Muscle layer of colon (tissue), 2 donors: ENCODE measurements at regions not wholly inside any gene's neighbourhood (a gene's known extent, or its start where the extent isn't known, plus 50 kb on each side); places are given as distances from the start of the nearest gene placed in this dataset.
"Not testable (repeated sequence)": the region's sequence is repeated elsewhere in the genome, so short reads cannot be mapped to it uniquely, and the experiment has no call there.

Experiments
- H3K27ac ChIP-seq: one replicate; pipeline ENCODE4 v1.7.0; 2013; ENCODE audit warnings: low read depth, mild to moderate bottlenecking, low read length, moderate library complexity
- H3K27me3 ChIP-seq, 2 donors: one replicate each; pipeline ENCODE4 v1.7.0; 2013; ENCODE audit warnings: low read length in 2 of 2, mild to moderate bottlenecking in 2 of 2; ENCODE audit not compliant: insufficient read depth in 2 of 2, control insufficient read depth in 1 of 2
- H3K36me3 ChIP-seq: one replicate; pipeline ENCODE4 v1.7.0; 2013; ENCODE audit warnings: mild to moderate bottlenecking, low read length; ENCODE audit not compliant: insufficient read depth
- H3K4me1 ChIP-seq: one replicate; pipeline ENCODE4 v1.7.0; 2013; ENCODE audit warnings: mild to moderate bottlenecking, low read length; ENCODE audit not compliant: insufficient read depth
- H3K4me3 ChIP-seq, 2 donors: one replicate each; pipeline ENCODE4 v1.7.0; 2013; ENCODE audit warnings: low read length in 2 of 2, low read depth in 1 of 2, mild to moderate bottlenecking in 1 of 2, moderate library complexity in 1 of 2
- H3K9ac ChIP-seq: one replicate; pipeline ENCODE4 v1.7.0; 2013; ENCODE audit warnings: low read length
- H3K9me3 ChIP-seq: one replicate; pipeline ENCODE4 v1.7.0; 2013; ENCODE audit warnings: mild to moderate bottlenecking, low read length
- donor health status: abdominal sarcoma.
- donor health status: Adenocarcinoma of cecum.

- Histone ChIP-seq H3K9ac (no peak overlapping the region), H3K4me3 (no peak overlapping the region), H3K4me1 (peaks cover 47% of the 10 kb centered on the region), H3K36me3 (no peaks in the 10 kb centered on the region), H3K9me3 (no peaks in the 10 kb centered on the region), H3K27ac (no peak overlapping the region), H3K27me3 (no peaks in the 10 kb centered on the region)
Measured at GRCh38 chr6:56796196-56796532, 153.5 kb upstream of the DST start.

- Histone ChIP-seq H3K4me1 (peaks cover 52% of the 10 kb centered on the region), H3K9me3 (no peaks in the 10 kb centered on the region), H3K27me3 (no peaks in the 10 kb centered on the region), H3K4me3 (no peak overlapping the region), H3K36me3 (no peaks in the 10 kb centered on the region), H3K9ac (no peak overlapping the region), H3K27ac (no peak overlapping the region)
Measured at GRCh38 chr6:56795466-56796195, 152.9 kb upstream of the DST start.

- Histone ChIP-seq H3K9me3 (no peaks in the 10 kb centered on the region), H3K27me3 (no peaks in the 10 kb centered on the region), H3K27ac (no peak overlapping the region), H3K4me1 (peaks cover 60% of the 10 kb centered on the region), H3K9ac (no peak overlapping the region), H3K4me3 (no peak overlapping the region), H3K36me3 (no peaks in the 10 kb centered on the region)
Measured at GRCh38 chr6:56794421-56794820, 151.7 kb upstream of the DST start.

GRCh38 chr6:56793938-56794337 is 151.2 kb upstream of the DST start:
- no peaks in the 10 kb centered on the region for H3K9me3 ChIP-seq
- no peak overlapping the region for H3K9ac ChIP-seq
- H3K4me3 ChIP-seq = no peak overlapping the region
- no peaks in the 10 kb centered on the region for H3K36me3 ChIP-seq
- H3K27me3 ChIP-seq = no peaks in the 10 kb centered on the region
- peaks cover 60% of the 10 kb centered on the region for H3K4me1 ChIP-seq
- H3K27ac ChIP-seq = no peak overlapping the region

GRCh38 chr6:56790414-56790813 is 147.7 kb upstream of the DST start:
- Histone ChIP-seq H3K36me3 (no peaks in the 10 kb centered on the region), H3K4me3 (no peak overlapping the region), H3K9me3 (no peaks in the 10 kb centered on the region), H3K27me3 (no peaks in the 10 kb centered on the region), H3K9ac (no peak overlapping the region), H3K27ac (no peak overlapping the region), H3K4me1 (peaks cover 41% of the 10 kb centered on the region)

GRCh38 chr6:56789879-56790278 is 147.2 kb upstream of the DST start:
- no peak overlapping the region for H3K27ac ChIP-seq
- peaks cover 36% of the 10 kb centered on the region for H3K4me1 ChIP-seq

GRCh38 chr6:56789342-56789741 is 146.7 kb upstream of the DST start:
- H3K36me3 ChIP-seq = no peaks in the 10 kb centered on the region
- no peak overlapping the region for H3K27ac ChIP-seq
- H3K4me3 ChIP-seq = no peak overlapping the region
- H3K9me3 ChIP-seq = no peaks in the 10 kb centered on the region
- H3K4me1 ChIP-seq = peaks cover 30% of the 10 kb centered on the region
- no peaks in the 10 kb centered on the region for H3K27me3 ChIP-seq
- no peak overlapping the region for H3K9ac ChIP-seq

More at GRCh38 chr6:56789879-56790278, 147.2 kb upstream of the DST start:
- H3K9ac ChIP-seq = no peak overlapping the region
- H3K9me3 ChIP-seq = no peaks in the 10 kb centered on the region
- H3K27me3 ChIP-seq = no peaks in the 10 kb centered on the region
- no peaks in the 10 kb centered on the region for H3K36me3 ChIP-seq
- no peak overlapping the region for H3K4me3 ChIP-seq

GRCh38 chr6:56787209-56787608 is 144.5 kb upstream of the DST start:
- Histone ChIP-seq H3K4me1 (peaks cover 23% of the 10 kb centered on the region), H3K9ac (no peak overlapping the region), H3K9me3 (no peaks in the 10 kb centered on the region), H3K36me3 (no peaks in the 10 kb centered on the region), H3K27ac (no peak overlapping the region), H3K4me3 (no peak overlapping the region), H3K27me3 (no peaks in the 10 kb centered on the region)

- H3K27me3 ChIP-seq = no peaks in the 10 kb centered on the region
- H3K36me3 ChIP-seq = no peaks in the 10 kb centered on the region
- no peaks in the 10 kb centered on the region for H3K9me3 ChIP-seq
- H3K4me1 ChIP-seq = peaks cover 23% of the 10 kb centered on the region
- H3K27ac ChIP-seq = no peak overlapping the region
- H3K4me3 ChIP-seq = no peak overlapping the region
- no peak overlapping the region for H3K9ac ChIP-seq
Measured at GRCh38 chr6:56786256-56786655, 143.6 kb upstream of the DST start.

GRCh38 chr6:56785536-56785935 is 142.8 kb upstream of the DST start:
- not testable (repeated sequence) for H3K9me3 ChIP-seq, H3K4me3 ChIP-seq, H3K9ac ChIP-seq, H3K27me3 ChIP-seq, H3K36me3 ChIP-seq, H3K27ac ChIP-seq
- peaks cover 16% of the 10 kb centered on the region for H3K4me1 ChIP-seq

- not testable (repeated sequence) for H3K27ac ChIP-seq, H3K27me3 ChIP-seq, H3K4me1 ChIP-seq, H3K9ac ChIP-seq, H3K4me3 ChIP-seq, H3K36me3 ChIP-seq, H3K9me3 ChIP-seq
Measured at GRCh38 chr6:56780109-56780508, 137.4 kb upstream of the DST start.

GRCh38 chr6:56778503-56778902 is 135.8 kb upstream of the DST start:
- not testable (repeated sequence) for H3K27me3 ChIP-seq

More at GRCh38 chr6:56778503-56778902, 135.8 kb upstream of the DST start:
- not testable (repeated sequence) for H3K27ac ChIP-seq, H3K9ac ChIP-seq, H3K36me3 ChIP-seq, H3K9me3 ChIP-seq, H3K4me3 ChIP-seq, H3K4me1 ChIP-seq
